ENCODE measurements at regions not wholly inside any gene's neighbourhood (a gene's known extent, or its start where the extent isn't known, plus 50 kb on each side); places are given as distances from the start of the nearest gene placed in this dataset.
"Not testable (repeated sequence)": the region's sequence is repeated elsewhere in the genome, so short reads cannot be mapped to it uniquely, and the experiment has no call there.

DNA sequence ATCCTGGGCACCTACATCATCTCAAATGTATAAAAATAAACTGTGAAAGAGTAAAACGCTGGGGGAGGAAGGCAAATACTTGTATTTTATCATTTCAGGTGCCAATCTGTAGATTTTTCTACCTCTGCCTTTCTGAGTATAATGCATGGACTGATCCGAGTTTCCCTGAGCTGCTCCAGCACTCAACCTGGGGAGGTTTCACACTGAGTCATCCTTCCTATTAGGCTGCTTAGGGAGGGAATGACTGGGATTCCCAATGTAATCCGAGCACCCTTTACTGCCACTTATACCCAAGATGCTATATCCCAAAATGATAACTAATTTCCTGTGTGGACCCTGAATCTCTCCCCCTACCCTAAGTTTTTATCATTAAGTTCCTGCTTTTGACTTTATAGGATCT is 126.6 kb downstream of the HNRNPD start:
- no peak for DNase-seq

DNA sequence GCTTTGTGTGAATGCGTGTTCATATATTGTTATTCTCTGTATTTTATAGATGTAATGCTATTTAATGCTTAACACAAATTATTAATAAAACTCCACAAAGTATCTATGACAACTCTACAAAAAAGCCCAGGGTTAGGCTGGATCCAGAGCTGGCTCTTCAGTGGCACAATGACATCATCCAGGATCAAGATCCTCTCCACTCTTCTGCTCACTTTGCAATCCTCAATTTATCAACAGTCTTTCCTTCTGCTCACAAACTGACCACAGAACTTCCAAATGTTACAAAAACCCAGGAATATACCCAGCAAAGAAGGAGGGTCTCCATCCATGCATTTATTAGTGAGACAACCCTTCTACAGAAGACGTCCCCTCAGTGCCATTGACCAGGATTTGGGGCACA is 132.3 kb downstream of the HNRNPD start:
- DNase-seq = no peak

DNA sequence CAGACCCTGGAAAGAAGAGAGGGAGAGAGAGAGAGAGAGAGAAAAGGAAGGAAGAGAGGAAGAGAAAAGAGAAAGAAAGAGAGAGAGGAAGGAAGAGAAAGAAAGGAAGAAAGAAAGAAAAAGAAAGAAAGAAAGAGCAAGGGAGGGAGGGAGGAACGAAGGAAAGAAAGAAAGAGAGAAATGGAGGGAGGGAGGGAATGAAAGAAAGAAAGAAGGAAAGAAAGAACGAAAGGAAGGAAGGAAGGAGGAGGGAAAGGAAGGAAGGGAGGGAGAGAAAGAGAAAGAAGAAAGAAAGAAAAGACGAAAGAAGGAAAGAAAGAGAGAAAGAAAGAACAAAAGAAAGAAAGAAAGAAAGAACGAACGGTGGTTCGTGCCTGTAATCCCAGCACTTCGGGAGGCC is 133.4 kb downstream of the HNRNPD start:
- no peak for DNase-seq

DNA sequence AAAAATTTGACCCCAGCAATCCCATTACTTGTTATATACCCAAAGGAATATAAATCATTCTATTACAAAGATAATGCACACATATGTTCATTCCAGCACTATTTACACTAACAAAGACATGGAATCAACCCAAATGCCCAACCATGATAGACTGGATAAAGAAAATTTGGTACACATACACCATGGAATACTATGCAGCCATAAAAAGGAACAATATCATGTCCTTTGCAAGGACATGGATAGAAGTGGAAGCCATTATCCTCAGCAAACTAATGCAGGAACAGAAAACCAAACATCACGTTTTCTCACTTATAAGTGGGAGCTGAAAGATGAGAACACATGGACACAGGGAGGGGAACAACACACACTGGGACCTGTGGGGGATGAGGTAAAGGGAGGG is 136.6 kb downstream of the HNRNPD start:
- DNase-seq = not testable (repeated sequence)

DNA sequence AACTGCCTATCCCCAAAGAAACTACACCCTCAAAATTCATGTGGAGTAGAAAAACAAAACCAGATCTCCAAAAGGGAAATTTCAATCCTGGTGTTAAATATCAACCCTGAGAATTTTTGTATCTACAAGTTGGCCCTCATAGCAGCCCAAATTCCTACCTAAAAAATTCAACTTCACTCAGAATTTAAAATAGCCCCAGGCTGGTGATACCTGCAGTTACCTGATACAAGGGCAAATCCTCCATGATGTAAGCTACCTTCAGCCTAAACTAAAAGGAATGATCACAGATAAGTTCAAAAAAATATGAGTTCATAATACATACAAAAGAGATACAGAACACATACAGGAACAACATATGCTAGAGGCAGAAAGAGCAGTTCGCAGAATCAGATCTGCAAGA is 138.4 kb downstream of the HNRNPD start:
- DNase-seq = no peak

GRCh38 chr4:82232891-82233290 is 140.9 kb downstream of the HNRNPD start:
- DNase-seq = no peak

DNA sequence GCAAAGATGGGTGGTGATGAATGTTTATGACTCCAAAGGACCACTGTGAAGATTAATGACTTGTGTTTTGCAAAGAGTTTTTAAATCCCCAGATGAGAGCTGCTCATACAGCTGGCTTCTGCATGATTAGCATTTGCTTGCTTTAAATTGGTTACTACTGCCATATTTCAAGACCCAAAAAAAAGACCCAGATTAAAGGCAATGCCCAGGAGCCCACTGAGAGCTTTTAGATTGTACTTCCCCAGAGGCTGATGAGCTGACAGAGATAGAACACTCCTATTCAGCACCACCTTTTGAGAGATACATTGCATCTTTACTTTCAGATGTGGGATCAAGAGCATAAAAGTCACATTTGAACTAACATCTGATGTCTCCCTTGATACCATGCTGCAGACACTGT is 142.0 kb downstream of the HNRNPD start:
- DNase-seq = no peak

DNA sequence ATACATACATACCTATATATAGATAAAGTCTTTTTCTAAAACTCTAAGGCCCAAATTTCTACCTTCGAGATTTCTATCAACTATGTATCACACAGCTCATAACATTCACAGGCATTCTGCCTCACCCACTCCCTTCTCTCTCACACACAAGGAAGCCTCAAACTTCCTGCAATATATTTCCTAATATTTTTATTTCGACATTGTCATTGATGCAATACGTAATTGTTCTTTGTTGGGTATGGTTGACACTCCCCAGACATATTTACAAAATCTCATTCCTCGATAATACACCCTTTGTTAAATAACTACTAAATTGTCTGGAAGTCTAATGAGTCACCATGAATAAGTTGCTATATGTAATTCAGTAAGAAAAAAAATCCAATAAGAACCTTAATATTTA is 143.5 kb downstream of the HNRNPD start:
- no peak for DNase-seq

GRCh38 chr4:82225030-82225429 is 148.8 kb downstream of the HNRNPD start:
- DNase-seq = no peak

DNA sequence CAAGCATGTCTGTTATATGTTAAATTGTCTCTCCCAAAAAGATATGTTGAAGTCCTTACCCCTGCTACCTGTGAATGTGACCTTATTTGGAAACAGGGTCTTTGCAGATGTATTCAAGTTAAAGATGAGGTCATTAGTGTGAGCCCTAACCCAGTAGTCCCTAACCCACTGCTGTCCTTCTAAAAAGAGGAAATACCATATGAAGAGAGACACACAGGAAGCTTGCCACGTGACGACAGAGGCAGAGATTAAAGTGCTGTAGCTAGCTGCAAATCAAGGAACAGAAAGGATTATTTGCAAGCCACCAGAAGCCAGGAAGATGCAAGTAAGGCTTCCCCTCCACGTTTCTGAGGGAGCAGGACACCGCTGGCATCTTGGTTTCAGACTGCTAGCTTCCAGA is 150.1 kb downstream of the HNRNPD start:
- DNase-seq = no peak

GRCh38 chr4:82219346-82219745 is 154.4 kb downstream of the HNRNPD start:
- DNase-seq = no peak

DNA sequence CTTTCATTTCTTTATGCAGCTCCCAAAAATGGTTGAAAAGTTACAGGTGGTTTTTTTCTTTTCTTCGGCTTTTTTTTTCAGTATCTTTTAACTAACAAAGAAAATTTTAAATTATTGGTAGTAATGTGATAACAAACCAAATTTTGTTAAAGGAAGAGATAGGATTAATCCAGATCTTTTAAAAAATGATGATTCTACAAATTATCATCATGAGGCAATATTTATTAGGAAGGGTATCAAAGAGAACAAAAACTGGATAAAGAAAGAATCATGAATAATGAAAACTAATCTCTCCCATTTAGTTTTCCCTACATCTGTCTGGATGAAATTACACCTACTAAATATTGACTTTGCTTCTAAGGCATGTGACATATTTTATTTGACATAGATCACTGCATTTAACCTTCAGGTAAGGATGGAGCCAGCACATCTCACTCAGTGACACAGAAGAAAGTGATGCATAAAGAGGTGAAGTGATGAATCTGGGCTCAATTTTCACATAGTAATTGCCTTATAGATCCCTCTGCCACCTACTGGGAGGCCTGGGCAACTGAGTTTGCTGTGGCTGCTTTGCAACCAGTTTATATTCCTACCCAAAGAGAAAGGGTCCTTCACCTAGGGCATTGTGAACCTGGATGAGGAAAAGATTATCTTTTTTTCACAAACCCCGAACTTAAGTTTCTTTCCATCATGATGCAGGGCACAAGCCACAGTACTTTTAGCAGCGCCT is 155.6 kb downstream of the HNRNPD start:
- DNase-seq = no peak

DNA sequence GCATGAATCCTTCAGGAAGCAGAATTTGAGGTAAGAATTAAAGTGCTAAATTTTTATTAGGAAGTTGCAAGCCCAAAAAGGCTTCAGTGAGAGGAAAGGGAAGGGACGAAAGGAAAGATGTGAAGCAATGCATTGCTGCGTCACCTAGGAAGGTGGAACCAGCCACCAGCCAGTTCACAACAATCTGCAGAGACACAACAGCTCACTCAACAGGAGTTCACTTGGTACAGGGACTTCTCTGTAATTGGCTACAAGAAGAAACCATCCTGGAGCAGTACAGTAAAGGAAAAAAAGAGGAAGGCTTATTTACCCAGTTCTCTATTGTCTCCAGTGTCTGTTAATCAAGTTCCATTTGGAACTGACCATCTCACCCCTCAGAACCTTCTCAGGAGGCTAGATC is 157.6 kb downstream of the HNRNPD start:
- no peak for DNase-seq

- DNase-seq = no peak
These were observed 158.0 kb downstream of the HNRNPD start for GRCh38 chr4:82215800-82216199.

- no peak for DNase-seq
These were observed 158.8 kb downstream of the HNRNPD start for GRCh38 chr4:82215039-82215438.

- DNase-seq = no peak
These were observed 160.0 kb downstream of the HNRNPD start for GRCh38 chr4:82213485-82214417.

DNA sequence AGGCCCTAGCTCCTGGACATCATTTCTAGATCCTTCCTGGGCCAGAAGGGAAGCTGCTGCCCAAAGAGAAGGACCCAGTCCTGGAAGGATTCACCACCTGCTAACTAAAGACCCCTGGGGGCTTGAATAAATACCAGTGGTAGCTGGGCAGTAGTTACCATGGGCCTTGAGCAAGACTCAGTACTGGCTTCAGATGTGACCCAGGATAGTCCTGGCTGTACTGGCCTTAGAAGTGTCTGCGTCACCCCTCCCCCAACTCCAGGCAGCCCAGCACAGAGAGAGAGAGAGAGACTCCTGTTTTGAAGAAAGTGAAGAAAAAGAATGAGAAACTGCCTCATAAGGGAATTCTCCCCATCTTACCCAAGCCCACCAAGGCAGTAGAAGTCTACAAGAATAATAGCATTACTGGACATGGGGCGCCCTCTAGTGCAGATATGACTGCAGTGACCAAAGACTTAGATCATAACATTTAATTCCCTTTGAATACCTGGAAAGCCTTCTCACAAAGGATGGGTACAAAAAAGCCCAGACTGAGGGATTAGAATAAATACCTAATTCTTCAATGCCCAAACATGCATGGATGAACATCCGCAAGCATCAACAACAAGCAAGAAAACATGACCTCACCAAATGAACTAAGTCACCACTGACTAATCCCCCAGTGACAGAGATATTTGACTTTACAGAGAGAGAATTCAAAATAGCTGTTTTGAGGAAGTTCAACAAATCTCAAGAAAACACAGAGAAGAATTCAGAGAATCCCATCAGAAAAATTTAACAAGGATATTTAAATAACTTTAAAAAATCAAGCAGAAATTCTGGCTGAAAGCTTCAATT is 171.8 kb downstream of the HNRNPD start:
- DNase-seq = no peak

DNA sequence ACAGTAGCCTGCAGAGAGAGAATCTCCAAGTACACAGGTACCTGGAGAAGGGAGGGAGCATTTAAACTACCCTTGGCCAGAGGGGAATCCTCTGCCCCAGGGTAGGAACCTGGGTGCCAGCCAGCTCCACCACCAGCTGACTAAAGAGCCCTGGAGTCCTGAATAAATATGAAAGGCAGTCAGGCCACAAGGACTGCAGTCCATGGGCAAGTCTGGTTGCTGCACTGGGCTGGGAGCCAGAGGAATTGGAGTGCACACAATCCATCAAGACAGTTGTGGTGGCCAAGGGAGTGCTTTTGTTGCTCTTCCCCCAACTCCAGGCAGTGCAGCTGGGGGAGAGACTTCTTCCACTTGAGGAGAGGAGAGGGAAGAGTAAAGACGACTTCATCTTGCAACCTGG is 172.5 kb downstream of the HNRNPD start:
- DNase-seq = no peak

- no peak for DNase-seq
These were observed 173.7 kb downstream of the HNRNPD start for GRCh38 chr4:82200046-82200445.

GRCh38 chr4:82194329-82194728 is 179.5 kb downstream of the HNRNPD start:
- no peak for DNase-seq

DNA sequence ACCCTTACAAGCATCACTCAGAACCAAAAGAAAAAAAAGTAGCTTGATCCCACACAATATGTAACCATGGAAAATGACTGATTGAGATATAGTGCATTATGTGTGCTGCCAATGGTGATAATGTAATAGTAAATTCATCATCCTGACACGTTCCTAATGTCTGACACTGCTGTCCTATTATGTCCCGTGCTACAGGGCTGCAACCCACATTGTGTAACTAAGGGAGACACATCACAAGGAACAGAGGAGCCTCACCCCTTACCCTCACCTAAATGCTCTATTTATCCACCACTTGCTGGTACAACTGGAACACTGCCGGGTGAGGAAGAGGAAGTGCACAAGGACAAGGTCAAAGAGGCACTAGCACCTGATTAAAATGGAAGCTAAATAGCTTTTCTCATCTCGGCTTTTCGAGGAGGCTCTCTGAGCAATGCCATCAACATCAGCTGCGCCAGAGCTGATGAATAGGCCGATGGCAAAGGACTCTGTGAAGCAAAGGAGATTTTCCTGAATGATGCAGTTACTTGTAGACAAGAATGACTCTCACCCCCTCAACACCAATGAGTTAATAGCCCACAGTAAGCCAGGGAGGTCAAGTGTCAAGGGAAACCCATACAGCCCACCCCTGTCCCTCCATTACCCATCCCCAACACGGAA is 181.6 kb downstream of the HNRNPD start:
- DNase-seq = no peak

DNA sequence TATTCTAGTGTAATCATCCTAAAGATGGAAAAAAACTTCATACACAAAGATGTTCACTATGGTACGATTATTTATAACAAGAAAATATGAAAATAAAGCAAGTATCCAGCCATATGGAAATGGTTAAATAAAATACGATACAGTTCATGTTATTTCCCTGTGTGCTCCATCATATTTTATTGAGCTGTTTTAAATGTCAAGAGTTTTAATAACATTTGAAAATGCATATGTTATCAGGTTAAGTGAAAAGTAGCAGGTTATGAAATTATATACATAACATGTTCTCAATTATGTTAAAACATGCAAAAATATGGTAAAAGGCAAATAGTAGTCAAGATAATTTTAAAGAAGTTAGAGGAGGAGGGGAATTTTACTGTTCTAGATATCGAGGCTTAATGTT is 192.0 kb downstream of the HNRNPD start:
- no peak for DNase-seq

- no peak for DNase-seq
These were observed 201.6 kb downstream of the HNRNPD start for GRCh38 chr4:82172186-82172585.
